Neural cell (in vitro differentiated cells): ENCODE measurements at regions not wholly inside any gene's neighbourhood (a gene's known extent, or its start where the extent isn't known, plus 50 kb on each side); places are given as distances from the start of the nearest gene placed in this dataset.

Experiments used
- H2AFZ ChIP-seq: fragments of 200-600, 300-800 bp; sonication (generic), shearing (Covaris generic); 2 replicates; pipeline ENCODE4 v1.6.0; 2014; ENCODE audit warnings: low read depth, mild to moderate bottlenecking, antibody characterized with exemption, low read length, moderate library complexity
- H3F3A ChIP-seq: fragments of 200-600 bp; shearing (Covaris generic); 2 replicates; pipeline ENCODE4 v1.6.1; 2016; ENCODE audit warnings: mild to moderate bottlenecking, moderate library complexity, mixed read lengths, antibody characterized with exemption, low read length; ENCODE audit not compliant: insufficient read depth, poor library complexity, severe bottlenecking
- H3K27ac ChIP-seq: fragments of 200-600, 300-800 bp; sonication (generic), shearing (Covaris generic); 2 replicates; pipeline ENCODE4 v1.5.1; 2014; ENCODE audit warnings: mild to moderate bottlenecking, low read length, moderate library complexity
- H3K27me3 ChIP-seq: fragments of 300-800, 200-600 bp; sonication (generic), shearing (Covaris generic); 2 replicates; pipeline ENCODE4 v1.6.0; 2014; ENCODE audit warnings: mild to moderate bottlenecking, low read depth, low read length, moderate library complexity; ENCODE audit not compliant: insufficient read depth
- H3K36me3 ChIP-seq: fragments of 300-800, 200-600 bp; sonication (generic), shearing (Covaris generic); 2 replicates; pipeline ENCODE4 v1.5.1; 2014; ENCODE audit warnings: mild to moderate bottlenecking, antibody characterized with exemption, low read length, moderate library complexity; ENCODE audit not compliant: insufficient read depth
- H3K4me2 ChIP-seq: fragments of 300-800, 200-600 bp; sonication (generic), shearing (Covaris generic); 2 replicates; pipeline ENCODE4 v1.6.0; 2014; ENCODE audit warnings: mild to moderate bottlenecking, low read length
- H3K4me3 ChIP-seq: fragments of 300-800, 200-600 bp; sonication (generic), shearing (Covaris generic); 2 replicates; pipeline ENCODE4 v1.5.1; 2014; ENCODE audit warnings: mild to moderate bottlenecking, low read length, moderate library complexity
- H3K79me2 ChIP-seq: fragments of 200-600 bp; shearing (Covaris generic); replicated peaks from 2 replicates; pipeline ENCODE4 v1.6.0; 2014; ENCODE audit warnings: mild to moderate bottlenecking, low read length, moderate library complexity; ENCODE audit not compliant: insufficient read depth
- H3K9ac ChIP-seq: fragments of 300-800, 200-600 bp; sonication (generic), shearing (Covaris generic); 2 replicates; pipeline ENCODE4 v1.6.1; 2016; ENCODE audit warnings: mild to moderate bottlenecking, low read length, mixed read lengths
- H3K9me2 ChIP-seq: fragments of 200-600 bp; shearing (Covaris generic); 2 replicates; pipeline ENCODE4 v1.6.1; 2016; ENCODE audit warnings: mild to moderate bottlenecking, low read length, mixed read lengths; ENCODE audit not compliant: insufficient read depth
- H3K9me3 ChIP-seq: fragments of 200-600, 300-800 bp; sonication (generic), shearing (Covaris generic); 2 replicates; pipeline ENCODE4 v1.6.1; 2016; ENCODE audit warnings: mild to moderate bottlenecking, mixed run types, low read length, moderate library complexity, mixed read lengths
- H4K20me1 ChIP-seq: fragments of 200-600 bp; shearing (Covaris generic); 2 replicates; pipeline ENCODE4 v1.6.1; 2016; ENCODE audit warnings: mild to moderate bottlenecking, mixed run types; ENCODE audit not compliant: insufficient read depth
- CTCF ChIP-seq: fragments of 450-650 bp; IDR thresholded peaks from 2 replicates; pipeline ENCODE4 v1.5.1; 2014; ENCODE audit warnings: antibody characterized with exemption, mild to moderate bottlenecking, moderate library complexity; ENCODE audit not compliant: poor library complexity, severe bottlenecking
- EP300 ChIP-seq: fragments of 450-650 bp; conservative IDR thresholded peaks from 2 replicates; pipeline ENCODE4 v1.6.1; 2014; ENCODE audit warnings: antibody characterized with exemption, mild to moderate bottlenecking, moderate library complexity; ENCODE audit not compliant: poor library complexity, severe bottlenecking
- EZH2 ChIP-seq: fragments of 200-600, 300-800 bp; shearing (Covaris generic), sonication (generic); IDR thresholded peaks from 2 replicates; pipeline ENCODE4 v1.6.1; 2014; ENCODE audit warnings: antibody characterized with exemption, low read length, borderline replicate concordance, mild to moderate bottlenecking; ENCODE audit not compliant: insufficient read depth, poor library complexity, severe bottlenecking
- MXI1 ChIP-seq: fragments of 450-650 bp; conservative IDR thresholded peaks from 2 replicates; pipeline ENCODE4 v1.6.1; 2014; ENCODE audit warnings: antibody characterized with exemption, mild to moderate bottlenecking; ENCODE audit not compliant: poor library complexity, severe bottlenecking
- POLR2AphosphoS5 ChIP-seq: IDR thresholded peaks from 2 replicates; pipeline ENCODE4 v1.6.1; 2012
- RAD21 ChIP-seq: fragments of 450-650 bp; conservative IDR thresholded peaks from 2 replicates; pipeline ENCODE4 v1.6.1; 2014; ENCODE audit warnings: antibody characterized with exemption, mild to moderate bottlenecking, moderate library complexity
- REST ChIP-seq: IDR thresholded peaks from 2 replicates; pipeline ENCODE4 v1.6.1; 2012; ENCODE audit warnings: borderline replicate concordance
- SMC3 ChIP-seq: fragments of 450-650 bp; conservative IDR thresholded peaks from 2 replicates; pipeline ENCODE4 v1.6.1; 2014; ENCODE audit warnings: antibody characterized with exemption, mild to moderate bottlenecking, moderate library complexity; ENCODE audit not compliant: poor library complexity
- TAF1 ChIP-seq: IDR thresholded peaks from 2 replicates; pipeline ENCODE4 v1.6.1; 2012; ENCODE audit warnings: low read depth

GRCh38 chr10:78529262-78529661 is 495.6 kb downstream of the RPS24 start:
- Histone ChIP-seq H3K27me3 (no peaks in the 10 kb centered on the region), H3K9ac (no peak overlapping the region), H3K9me3 (no peaks in the 10 kb centered on the region), H3K79me2 (no peaks in the 10 kb centered on the region), H3K4me2 (no peak overlapping the region), H4K20me1 (no peaks in the 10 kb centered on the region), H3K36me3 (no peaks in the 10 kb centered on the region), H3K4me3 (no peak overlapping the region), H2AFZ (no peak overlapping the region), H3K27ac (no peak overlapping the region), H3K9me2 (no peaks in the 10 kb centered on the region), H3F3A (no peaks in the 10 kb centered on the region)
- no peak for TF ChIP-seq REST
- TF ChIP-seq EP300: no peak
- no peak for TF ChIP-seq RAD21
- TF ChIP-seq SMC3: no peak
- no peak for TF ChIP-seq TAF1
- TF ChIP-seq CTCF: no peak
- TF ChIP-seq POLR2AphosphoS5: no peak
- no peak for TF ChIP-seq MXI1
- TF ChIP-seq EZH2: no peak

DNA sequence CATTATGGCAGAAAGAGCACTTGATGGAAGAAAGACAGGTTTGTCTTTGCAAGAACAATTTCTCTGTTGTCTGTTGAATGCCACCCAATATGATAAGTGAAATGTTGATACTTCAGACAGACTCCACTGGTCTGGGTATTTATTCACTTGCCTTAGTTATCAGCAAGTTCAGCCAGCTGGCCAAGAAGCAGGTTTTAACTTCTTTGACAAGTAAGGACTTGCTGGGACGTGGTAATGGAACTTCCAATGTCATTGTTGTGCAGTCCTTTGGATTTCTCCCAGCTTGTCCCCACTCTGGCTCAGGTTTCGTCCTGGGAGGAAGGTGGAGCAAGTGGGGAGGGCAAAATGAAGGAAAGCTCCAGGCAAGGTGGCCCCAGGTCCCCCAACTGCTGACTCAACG is 497.4 kb downstream of the RPS24 start:
- Histone ChIP-seq H3K9me3 (no peaks in the 10 kb centered on the region), H3F3A (no peaks in the 10 kb centered on the region), H3K27ac (no peak overlapping the region), H4K20me1 (no peaks in the 10 kb centered on the region), H3K27me3 (no peaks in the 10 kb centered on the region), H3K9me2 (no peaks in the 10 kb centered on the region), H3K36me3 (no peaks in the 10 kb centered on the region), H3K4me3 (no peak overlapping the region), H3K4me2 (no peak overlapping the region), H2AFZ (no peak overlapping the region), H3K9ac (no peak overlapping the region), H3K79me2 (no peaks in the 10 kb centered on the region)
- TF ChIP-seq POLR2AphosphoS5 (no peak), RAD21 (no peak), SMC3 (no peak), REST (no peak), CTCF (no peak), TAF1 (no peak), MXI1 (no peak), EZH2 (no peak)
